PFSK-1 (cell line): ENCODE measurements at regions not wholly inside any gene's neighbourhood (a gene's known extent, or its start where the extent isn't known, plus 50 kb on each side); places are given as distances from the start of the nearest gene placed in this dataset.

Source experiments
- FOXP2 ChIP-seq: optimal IDR thresholded peaks from 2 replicates; pipeline ENCODE3; 2011; ENCODE audit warnings: borderline replicate concordance, control low read depth, inconsistent platforms; ENCODE audit not compliant: insufficient read depth; ENCODE audit errors: extremely low read length, extremely low read depth
- POLR2AphosphoS5 ChIP-seq: IDR thresholded peaks from 2 replicates; pipeline ENCODE4 v1.6.1; 2012; ENCODE audit warnings: low read depth, mild to moderate bottlenecking, control low read depth, low read length, moderate library complexity
- REST ChIP-seq, 2 experiments: IDR thresholded peaks; 2 replicates each; pipeline versions ENCODE4 v1.6.1 to v1.8.0; 2011 to 2012; ENCODE audit warnings: low read depth in 2 of 2, low read length in 2 of 2, control low read depth in 1 of 2, inconsistent platforms in 1 of 2, mild to moderate bottlenecking in 1 of 2, moderate library complexity in 1 of 2; ENCODE audit not compliant: insufficient read depth in 1 of 2
- SIN3A ChIP-seq: IDR thresholded peaks from 2 replicates; pipeline ENCODE4 v1.6.1; 2012; ENCODE audit warnings: mild to moderate bottlenecking, low read length, moderate library complexity, borderline replicate concordance; ENCODE audit not compliant: insufficient read depth
- TAF1 ChIP-seq: IDR thresholded peaks from 2 replicates; pipeline ENCODE4 v1.6.1; 2012; ENCODE audit warnings: low read length, control low read depth, borderline replicate concordance; ENCODE audit not compliant: insufficient read depth

- no peak for TF ChIP-seq REST (IDR thresholded peaks at IDR 0.05; ENCODE audit: insufficient read depth in 1 of 2, low read depth in 2 of 2, low read length in 2 of 2)
- no peak for TF ChIP-seq POLR2AphosphoS5
- no peak for TF ChIP-seq FOXP2
- TF ChIP-seq SIN3A = no peak
- TF ChIP-seq TAF1 = no peak
Measured at GRCh38 chr7:131000873-131001272, 266.9 kb upstream of the KLF14 start.
